IMR-90 (cell line): ENCODE measurements at regions not wholly inside any gene's neighbourhood (a gene's known extent, or its start where the extent isn't known, plus 50 kb on each side); places are given as distances from the start of the nearest gene placed in this dataset.

Experiments
- BHLHE40 ChIP-seq: fragments of 150-350 bp; IDR thresholded peaks from 2 replicates; pipeline ENCODE4 v1.6.1; 2016; ENCODE audit warnings: mild to moderate bottlenecking, low read depth, low read length
- CEBPB ChIP-seq: IDR thresholded peaks from 2 replicates; pipeline ENCODE4 v1.6.1; 2012; ENCODE audit warnings: low read depth, low read length, improper control_type of control experiment
- CHD1 ChIP-seq: IDR thresholded peaks from 2 replicates; pipeline ENCODE4 v1.6.1; 2012; ENCODE audit warnings: low read depth, low read length, improper control_type of control experiment
- CTCF ChIP-seq: conservative IDR thresholded peaks from 2 replicates; pipeline ENCODE4 v1.5.1; 2012; ENCODE audit warnings: mild to moderate bottlenecking, low read depth, low read length, improper control_type of control experiment
- FOS ChIP-seq: fragments of 150-350 bp; IDR thresholded peaks from 2 replicates; pipeline ENCODE4 v1.6.1; 2016; ENCODE audit warnings: low read depth, low read length
- MAFK ChIP-seq: IDR thresholded peaks from 2 replicates; pipeline ENCODE4 v1.6.1; 2012; ENCODE audit warnings: low read depth, low read length, improper control_type of control experiment
- MAZ ChIP-seq: IDR thresholded peaks from 2 replicates; pipeline ENCODE4 v1.6.1; 2012; ENCODE audit warnings: low read depth, mild to moderate bottlenecking, low read length, improper control_type of control experiment, moderate library complexity, borderline replicate concordance
- MXI1 ChIP-seq: IDR thresholded peaks from 2 replicates; pipeline ENCODE4 v1.6.1; 2012; ENCODE audit warnings: low read depth, mild to moderate bottlenecking, low read length, moderate library complexity, borderline replicate concordance
- NFE2L2 ChIP-seq: fragments of 150-350 bp; IDR thresholded peaks from 2 replicates; pipeline ENCODE4 v1.6.1; 2016; ENCODE audit warnings: low read depth, mild to moderate bottlenecking, low read length
- POLR2A ChIP-seq: IDR thresholded peaks from 2 replicates; pipeline ENCODE4 v1.6.1; 2012; ENCODE audit warnings: mild to moderate bottlenecking, low read depth, low read length
- RAD21 ChIP-seq: IDR thresholded peaks from 2 replicates; pipeline ENCODE4 v1.6.1; 2012; ENCODE audit warnings: low read length, improper control_type of control experiment
- RFX5 ChIP-seq: IDR thresholded peaks from 2 replicates; pipeline ENCODE4 v1.8.0; 2012; ENCODE audit warnings: low read depth, mild to moderate bottlenecking, low read length, moderate library complexity
- SMC3 ChIP-seq: fragments of 150-350 bp; IDR thresholded peaks from 2 replicates; pipeline ENCODE4 v1.6.1; 2016; ENCODE audit warnings: low read depth, mild to moderate bottlenecking, antibody characterized with exemption, low read length, moderate library complexity
- USF2 ChIP-seq: fragments of 150-350 bp; IDR thresholded peaks from 2 replicates; pipeline ENCODE4 v1.6.1; 2017; ENCODE audit warnings: mild to moderate bottlenecking, antibody characterized with exemption, low read length, low read depth

DNA sequence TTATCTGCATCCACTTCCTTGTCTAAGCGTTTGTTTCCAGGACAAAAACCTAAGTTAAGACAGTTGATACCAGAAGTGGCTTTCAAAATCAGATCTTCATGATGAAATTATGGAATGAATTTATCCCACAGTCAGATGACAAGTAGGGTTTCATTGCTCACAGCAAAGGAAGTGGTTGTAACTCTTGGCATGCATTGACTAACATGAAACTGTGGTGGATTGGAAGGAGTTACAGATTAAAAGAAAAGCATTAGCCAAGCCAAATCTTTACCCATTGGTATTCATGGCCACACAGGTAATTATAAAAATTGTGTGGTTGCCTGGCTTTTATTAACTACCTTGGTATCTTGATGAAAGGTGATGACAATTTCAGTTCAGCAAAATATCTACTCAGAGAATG is 438.0 kb upstream of the NXPH2 start:
- no peak for TF ChIP-seq CTCF
- TF ChIP-seq POLR2A: no peak
- TF ChIP-seq MXI1: no peak
- TF ChIP-seq SMC3: no peak
- TF ChIP-seq MAZ: no peak
- TF ChIP-seq RFX5: no peak
- TF ChIP-seq USF2: no peak
- TF ChIP-seq RAD21: no peak
- TF ChIP-seq CEBPB: no peak
- TF ChIP-seq FOS: no peak
- no peak for TF ChIP-seq CHD1
- TF ChIP-seq MAFK: no peak
- TF ChIP-seq NFE2L2: no peak
- no peak for TF ChIP-seq BHLHE40
